Esophagus squamous epithelium (tissue), 4 donors: ENCODE measurements at regions not wholly inside any gene's neighbourhood (a gene's known extent, or its start where the extent isn't known, plus 50 kb on each side); places are given as distances from the start of the nearest gene placed in this dataset.

ENCODE experiments used
- CTCF ChIP-seq, 6 experiments: fragments of 450-650 bp in 4 of 6; fragments of 200-600 bp in 2 of 6; sonication (generic) in 2 of 6; IDR thresholded peaks; one replicate each; pipeline ENCODE4 v1.5.1; 2016 to 2019; ENCODE audit warnings: antibody characterized with exemption in 6 of 6, mild to moderate bottlenecking in 4 of 6, moderate library complexity in 4 of 6
- POLR2A ChIP-seq, 4 donors: fragments of 450-650 bp; IDR thresholded peaks; one replicate each; pipeline ENCODE4 v1.6.1; 2017; ENCODE audit warnings: antibody characterized with exemption in 4 of 4, mild to moderate bottlenecking in 4 of 4, moderate library complexity in 3 of 4

- no peak for TF ChIP-seq CTCF (IDR thresholded peaks at IDR 0.05)
- no peak for TF ChIP-seq POLR2A (IDR thresholded peaks at IDR 0.05)
Measured at GRCh38 chr6:19041906-19042305, 654.8 kb downstream of the RNF144B start.
